ENCODE measurements at regions not wholly inside any gene's neighbourhood (a gene's known extent, or its start where the extent isn't known, plus 50 kb on each side); places are given as distances from the start of the nearest gene placed in this dataset.
A peak's percentile ranks its signal among the peaks of the same experiment; 100 is the strongest.
"Not testable (repeated sequence)": the region's sequence is repeated elsewhere in the genome, so short reads cannot be mapped to it uniquely, and the experiment has no call there.

GRCh38 chr1:244297087-244297486, 154.6 kb downstream of the ADSS2 start:
- DNase-seq (ENCODE audit: low read depth): no peak

DNA sequence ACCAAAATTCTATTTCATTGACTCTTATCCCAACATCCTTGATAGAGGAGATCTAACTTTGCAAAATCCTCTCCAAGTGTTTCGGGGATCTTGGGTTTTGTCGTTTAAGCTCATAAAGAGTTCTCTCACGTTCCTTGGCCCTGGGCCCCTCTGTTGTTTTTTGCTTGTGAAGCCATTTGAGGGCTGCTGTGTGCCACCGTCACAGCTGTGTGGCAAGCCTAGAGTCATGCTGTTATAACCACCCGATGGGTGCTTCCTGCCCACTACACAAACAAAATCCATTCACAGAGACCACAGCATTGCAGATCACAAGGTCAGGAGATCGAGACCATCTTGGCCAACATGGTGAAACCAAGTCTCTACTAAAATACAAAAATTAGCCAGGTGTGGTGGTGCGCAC, 154.1 kb downstream of the ADSS2 start:
- DNase-seq (ENCODE audit: low read depth): no peak

DNA sequence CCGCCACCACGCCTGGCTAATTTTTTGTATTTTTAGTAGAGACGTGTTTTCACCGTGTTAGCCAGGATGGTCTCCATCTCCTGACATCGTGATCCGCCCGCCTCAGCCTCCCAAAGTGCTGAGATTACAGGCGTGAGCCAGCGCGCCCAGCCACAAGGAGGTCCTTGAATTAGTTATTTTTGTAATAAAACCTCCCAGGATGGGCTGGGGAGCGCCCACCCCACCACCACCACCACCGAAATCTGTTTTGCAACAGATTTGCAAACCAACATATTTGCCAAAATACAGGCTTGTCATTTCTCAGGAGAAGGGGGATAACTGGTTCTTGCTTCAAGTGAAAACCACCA, 151.7 kb downstream of the ADSS2 start:
- not testable (repeated sequence) for DNase-seq (ENCODE audit: low read depth)

DNA sequence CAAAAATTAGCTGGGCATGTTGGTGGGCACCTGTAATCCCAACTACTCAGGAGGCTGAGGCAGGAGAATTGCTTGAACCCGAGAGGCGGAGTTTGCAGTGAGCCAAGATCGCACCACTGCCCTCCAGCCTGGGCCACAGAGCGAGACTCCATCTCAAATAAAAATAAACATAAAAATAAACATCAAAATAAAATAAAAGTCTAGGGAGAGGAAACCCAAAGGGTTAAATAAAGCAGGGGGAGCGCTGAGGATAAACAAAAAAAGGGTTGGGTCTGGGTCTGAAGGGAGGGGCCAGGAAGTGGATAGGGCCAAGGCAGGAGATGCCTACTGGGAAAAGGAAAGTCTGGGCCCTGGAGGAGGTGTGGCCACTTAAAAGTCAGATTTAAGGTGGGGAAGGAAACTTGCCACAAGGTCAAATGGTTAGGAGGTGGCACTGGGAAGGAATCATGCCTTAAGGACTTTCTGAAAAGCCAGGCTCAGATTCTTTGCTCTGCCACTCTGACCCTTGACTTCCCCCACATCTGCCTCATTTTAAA, 150.0 kb downstream of the ADSS2 start:
- no peak for DNase-seq (ENCODE audit: low read depth)

GRCh38 chr1:244302876-244303609, 148.7 kb downstream of the ADSS2 start:
- no peak for DNase-seq (ENCODE audit: low read depth)

- DNase-seq (ENCODE audit: low read depth): no peak
Measured at GRCh38 chr1:244303610-244303969, 148.1 kb downstream of the ADSS2 start.

DNA sequence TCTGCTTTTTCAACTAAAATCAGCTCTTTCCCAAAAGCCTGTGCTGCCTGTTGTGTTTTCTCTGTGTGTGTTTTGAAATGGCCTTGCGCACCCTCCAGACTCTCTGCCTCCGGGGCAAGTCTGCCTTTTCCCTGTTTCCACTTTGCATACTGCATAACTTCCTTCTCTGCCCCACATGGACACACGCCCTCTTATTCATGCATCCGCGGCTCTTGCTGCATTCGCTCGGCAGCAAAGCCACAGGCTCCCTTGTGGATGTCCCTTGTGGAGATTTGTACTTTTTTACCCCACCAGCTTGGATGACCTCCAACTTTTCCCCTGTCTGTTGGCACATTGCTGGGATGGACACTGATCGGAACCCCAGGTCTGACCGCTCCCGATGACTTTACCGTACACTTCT, 147.6 kb downstream of the ADSS2 start:
- DNase-seq (ENCODE audit: low read depth): no peak

GRCh38 chr1:244304656-244305055, 147.1 kb downstream of the ADSS2 start:
- no peak for DNase-seq (ENCODE audit: low read depth)

GRCh38 chr1:244305776-244306341, 145.8 kb downstream of the ADSS2 start:
- no peak for DNase-seq (ENCODE audit: low read depth)

- DNase-seq (ENCODE audit: low read depth): no peak
Measured at GRCh38 chr1:244306544-244306943, 145.2 kb downstream of the ADSS2 start.

GRCh38 chr1:244309191-244309590, 142.5 kb downstream of the ADSS2 start:
- not testable (repeated sequence) for DNase-seq (ENCODE audit: low read depth)

- DNase-seq (ENCODE audit: low read depth): no peak
Measured at GRCh38 chr1:244311784-244312532, 139.8 kb downstream of the ADSS2 start.

- no peak for DNase-seq (ENCODE audit: low read depth)
Measured at GRCh38 chr1:244313346-244313745, 138.4 kb downstream of the ADSS2 start.

DNA sequence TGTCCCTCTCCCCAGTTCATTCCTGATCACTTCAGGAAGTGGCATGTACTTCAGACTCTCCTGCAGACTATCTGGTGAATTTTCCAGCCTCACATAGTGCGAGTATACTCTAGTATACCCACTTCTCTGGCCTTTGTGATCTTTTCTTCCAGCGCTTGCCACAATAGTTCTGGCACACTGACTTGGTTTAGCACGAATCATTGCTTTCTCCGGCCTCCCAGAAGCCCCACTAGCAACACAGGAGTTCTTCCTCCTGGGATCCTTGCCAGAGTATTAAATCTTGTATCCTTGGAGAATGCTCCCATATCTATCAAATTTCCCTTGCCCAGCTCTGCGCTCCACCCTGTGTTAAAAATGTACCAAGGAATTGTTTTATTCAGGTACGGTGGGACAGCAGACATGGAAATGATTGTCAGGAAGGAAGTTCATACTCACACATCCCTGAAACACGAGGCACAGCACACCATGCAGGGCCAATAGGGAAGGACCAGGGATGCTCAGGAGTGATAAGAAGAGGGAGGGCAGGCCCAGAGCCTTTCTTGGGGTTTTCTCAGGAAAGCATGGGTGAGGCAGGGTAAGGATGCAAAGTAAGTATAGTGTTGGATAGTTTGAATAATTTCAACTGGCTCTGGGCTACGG, 136.7 kb downstream of the ADSS2 start:
- no peak for DNase-seq (ENCODE audit: low read depth)

GRCh38 chr1:244315996-244316395, 135.7 kb downstream of the ADSS2 start:
- no peak for DNase-seq (ENCODE audit: low read depth)

- no peak for DNase-seq (ENCODE audit: low read depth)
Measured at GRCh38 chr1:244316407-244316806, 135.3 kb downstream of the ADSS2 start.

GRCh38 chr1:244316986-244317655, 134.6 kb downstream of the ADSS2 start:
- no peak for DNase-seq (ENCODE audit: low read depth)

DNA sequence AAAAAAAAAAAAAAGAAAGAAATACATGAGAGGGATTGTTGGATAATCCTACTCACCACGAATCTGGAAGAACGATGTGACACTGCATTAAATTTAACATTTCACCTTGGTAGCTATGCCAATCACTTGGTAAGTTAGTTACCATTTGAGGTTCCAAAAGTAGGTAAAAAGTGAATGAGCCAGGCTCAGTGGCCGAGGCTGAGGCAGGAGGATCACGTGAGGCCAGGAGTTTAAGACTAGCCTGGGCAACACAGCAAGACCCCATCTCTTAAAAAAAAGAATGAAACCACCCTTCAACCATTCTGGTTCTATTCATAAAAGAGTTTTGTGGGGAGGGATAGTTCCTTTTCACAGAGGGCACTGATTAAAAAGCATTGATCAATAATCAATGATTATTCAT, 133.6 kb downstream of the ADSS2 start:
- no peak for DNase-seq (ENCODE audit: low read depth)

- DNase-seq (ENCODE audit: low read depth): no peak
Measured at GRCh38 chr1:244318512-244318911, 133.2 kb downstream of the ADSS2 start.

DNA sequence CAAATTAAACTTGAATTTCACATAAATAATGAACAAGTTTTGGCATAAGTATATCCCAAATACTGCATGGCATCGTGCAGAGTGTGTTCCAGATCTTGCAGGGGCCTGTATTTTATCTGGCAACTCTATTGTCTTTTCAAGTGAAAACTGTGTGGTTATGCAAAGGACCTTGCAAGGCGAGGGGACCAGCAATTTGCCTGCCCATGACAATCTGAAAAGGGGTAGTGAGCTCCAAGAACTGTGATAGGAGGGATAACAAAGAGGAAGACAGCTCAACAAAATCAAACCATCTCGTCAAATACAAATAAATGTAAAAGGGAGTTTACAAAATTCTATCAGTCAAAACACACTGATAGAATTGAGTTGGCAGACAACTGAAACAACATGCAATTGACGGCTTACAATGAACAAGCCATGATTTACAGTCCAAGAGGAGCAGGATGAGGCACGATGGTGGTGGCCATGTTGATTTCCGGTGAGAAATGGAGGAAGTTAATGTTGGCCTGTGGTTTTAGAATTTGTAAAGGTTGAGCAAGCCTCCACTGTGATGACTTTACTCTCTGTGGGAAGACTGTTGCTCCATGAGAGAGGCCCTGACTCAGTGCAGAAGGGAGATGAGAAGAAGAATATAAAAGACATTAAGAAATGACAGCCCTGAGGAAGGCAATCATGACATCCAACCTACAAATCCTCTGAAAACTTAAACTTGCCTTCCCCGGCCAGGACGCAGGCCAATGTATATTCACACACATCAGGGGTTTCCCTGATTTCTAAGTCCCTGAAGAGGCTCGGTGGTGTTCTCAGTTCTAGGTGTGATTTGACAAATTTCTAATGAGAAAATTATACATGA, 132.2 kb downstream of the ADSS2 start:
- peak; percentile 21 for DNase-seq (ENCODE audit: low read depth)

DNA sequence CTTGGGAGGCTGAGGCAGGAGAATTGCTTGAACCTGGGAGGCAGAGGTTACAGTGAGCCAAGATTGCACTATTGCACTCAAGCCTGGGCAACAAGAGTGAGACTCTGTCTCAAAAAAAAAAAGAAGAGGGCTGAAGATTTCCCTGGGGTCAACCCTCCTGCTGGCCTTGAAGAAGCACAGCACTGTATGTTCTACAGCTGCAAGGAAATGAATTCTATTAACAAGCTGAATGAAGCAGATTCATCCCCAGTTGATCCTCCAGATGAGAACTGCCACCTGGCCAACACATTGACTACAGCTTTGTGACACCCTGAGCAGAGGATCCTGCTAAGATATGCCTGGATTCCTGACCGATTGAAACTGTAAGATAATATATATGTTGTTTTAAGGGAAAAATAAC, 129.5 kb downstream of the ADSS2 start:
- no peak for DNase-seq (ENCODE audit: low read depth)
